GM19351 (cell line): ENCODE measurements at regions not wholly inside any gene's neighbourhood (a gene's known extent, or its start where the extent isn't known, plus 50 kb on each side); places are given as distances from the start of the nearest gene placed in this dataset.
"Not testable (repeated sequence)": the region's sequence is repeated elsewhere in the genome, so short reads cannot be mapped to it uniquely, and the experiment has no call there.

Source experiments
- ATAC-seq: cut with Tn5 transposase; IDR thresholded peaks from one replicate; pipeline ENCODE4 v1.9.1; 2021; ENCODE audit warnings: mild to moderate bottlenecking, moderate library complexity; ENCODE audit not compliant: unreplicated experiment

DNA sequence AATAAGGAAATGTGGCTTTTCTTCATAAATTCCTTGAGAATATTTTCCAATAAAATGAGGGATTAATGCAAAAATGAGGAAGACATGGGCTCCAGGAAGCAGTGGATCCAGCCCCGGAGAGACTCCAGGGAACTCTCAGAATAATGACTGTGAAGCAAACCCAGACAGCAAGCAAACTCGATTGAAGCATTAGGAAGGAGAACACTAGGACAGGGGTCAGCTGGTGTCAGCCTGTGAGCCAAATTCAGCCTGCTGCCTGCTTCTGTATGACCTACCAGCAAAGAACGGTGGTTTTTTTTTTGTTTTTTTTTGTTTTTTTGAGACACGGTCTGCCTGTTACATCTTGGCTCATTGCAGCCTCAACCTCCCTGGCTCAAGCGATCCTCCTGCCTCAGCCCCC lies 133.9 kb upstream of the FOXN2 start:
- no peak for ATAC-seq

DNA sequence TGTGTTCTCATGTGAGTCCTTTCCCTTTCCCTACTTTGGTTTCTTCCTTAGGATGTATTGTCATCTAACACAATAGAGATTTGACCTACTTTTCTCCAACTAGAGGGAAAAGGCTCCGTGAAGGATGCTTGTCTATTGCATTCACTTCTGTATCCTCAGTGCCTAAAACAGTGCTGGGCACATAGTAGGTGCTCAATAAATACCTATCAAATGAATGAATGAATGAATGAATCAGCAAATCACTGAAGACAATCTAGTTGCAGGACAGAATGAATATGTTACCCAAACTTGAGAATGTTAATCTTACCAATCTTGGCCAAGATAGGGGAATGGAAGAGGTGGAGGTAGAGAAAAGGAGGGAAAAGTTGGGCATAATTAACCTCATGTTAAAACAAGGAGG lies 131.2 kb upstream of the FOXN2 start:
- no peak for ATAC-seq

DNA sequence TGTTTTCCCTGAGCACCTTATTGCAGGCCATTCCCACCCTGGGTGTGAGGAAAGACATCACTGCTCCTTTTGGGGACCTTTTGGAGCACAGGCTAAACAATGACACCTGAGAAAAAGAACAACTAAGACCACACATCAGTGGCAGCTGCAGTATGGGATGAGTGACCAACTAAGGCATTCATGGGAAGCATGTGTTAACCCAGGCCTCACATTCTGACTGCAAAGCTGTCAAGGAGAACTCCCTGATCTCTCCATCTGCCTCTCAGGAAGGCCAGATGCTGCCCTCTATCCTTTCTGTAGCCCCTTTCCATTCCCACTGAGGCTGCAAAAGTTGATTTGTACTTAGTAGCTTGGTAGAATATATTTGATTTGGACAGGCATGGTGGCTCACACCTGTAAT lies 130.5 kb upstream of the FOXN2 start:
- ATAC-seq, result no peak

DNA sequence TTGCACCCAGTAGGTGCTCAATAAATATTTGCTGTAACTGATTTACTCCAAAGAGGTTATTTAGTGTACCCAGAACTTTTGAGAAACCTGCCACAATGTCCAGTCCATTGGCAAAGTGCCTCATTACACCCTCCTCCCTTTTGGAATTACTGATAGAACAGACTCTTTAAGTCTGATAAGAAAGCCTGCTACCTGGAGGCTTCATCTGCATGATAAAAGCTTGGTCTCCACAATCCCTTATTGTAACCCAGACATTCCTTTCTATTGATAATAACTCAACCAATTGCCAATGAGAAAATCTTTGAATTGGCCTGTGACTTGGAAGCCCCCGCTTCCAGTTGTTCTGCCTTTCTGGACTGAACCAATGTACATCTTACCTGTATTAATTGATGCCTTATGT lies 127.0 kb upstream of the FOXN2 start:
- no peak for ATAC-seq

DNA sequence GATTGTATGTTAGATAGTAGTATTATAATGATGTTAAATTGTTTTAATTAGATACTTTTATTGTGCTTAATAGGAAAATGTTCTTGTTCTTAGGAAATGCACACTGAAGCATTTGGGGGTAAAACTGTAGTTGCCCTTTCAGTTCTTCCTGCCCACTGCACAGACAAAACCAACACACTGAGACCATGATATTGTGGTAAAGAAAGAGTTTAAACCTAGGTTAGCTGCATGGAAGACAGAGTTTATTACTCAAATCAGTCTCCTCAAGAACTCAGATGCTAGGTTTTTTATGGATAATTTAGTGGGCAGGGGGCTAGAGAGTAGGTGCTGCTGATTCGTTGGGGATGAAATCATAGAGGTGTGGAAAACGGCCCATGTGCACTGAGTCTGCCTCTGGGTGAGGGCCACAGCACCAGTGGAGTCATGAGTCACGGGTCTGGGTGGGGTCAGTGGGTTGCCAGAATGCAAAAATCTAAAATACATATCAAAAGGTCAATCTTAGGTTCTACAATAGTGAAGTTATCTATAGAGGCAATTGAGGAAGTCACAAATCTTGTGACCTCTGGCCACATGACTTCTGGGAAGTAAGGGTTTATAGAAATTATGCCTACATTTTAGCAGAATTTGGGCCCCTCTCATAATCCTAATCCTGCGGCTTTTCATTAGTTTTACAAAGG lies 124.8 kb upstream of the FOXN2 start:
- ATAC-seq, result no peak

DNA sequence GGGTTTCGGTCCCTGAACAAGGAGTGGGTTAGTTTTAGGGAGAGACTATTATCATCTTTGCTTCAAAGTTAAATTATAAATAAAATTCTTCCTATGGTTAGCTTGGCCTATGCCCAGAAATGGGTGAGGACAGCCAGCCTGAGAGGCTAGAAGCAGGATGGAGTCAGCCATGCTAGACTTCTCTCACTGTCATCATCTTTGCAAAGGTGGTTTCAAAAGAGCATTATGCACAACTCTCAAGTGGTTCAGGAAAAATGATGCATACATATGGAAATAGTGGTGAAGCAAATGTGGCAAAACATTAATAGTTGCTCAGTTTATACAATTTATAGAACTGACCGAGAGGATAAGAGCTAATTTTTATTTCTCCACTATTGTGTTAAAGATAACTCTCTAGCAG lies 124.3 kb upstream of the FOXN2 start:
- ATAC-seq, result no peak

DNA sequence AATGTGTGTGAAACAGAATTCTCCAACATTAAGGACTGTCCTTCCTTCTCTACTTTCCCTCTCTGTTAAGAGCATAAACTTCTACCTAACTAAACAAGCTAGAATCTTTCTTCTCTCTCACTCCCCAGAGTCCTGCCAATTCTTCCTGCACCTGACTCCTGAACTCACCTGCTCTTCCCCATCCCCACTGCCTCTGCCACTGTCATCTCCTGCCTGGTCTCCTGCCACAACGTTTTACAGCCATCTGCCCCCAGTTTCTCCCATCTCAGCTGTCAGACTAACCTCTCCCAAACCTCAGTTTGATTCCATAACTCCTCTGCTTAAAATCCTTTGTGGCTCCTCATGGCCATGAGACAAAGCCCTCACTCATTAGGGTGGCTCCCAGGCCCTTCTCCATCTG lies 119.8 kb upstream of the FOXN2 start:
- ATAC-seq, result no peak

DNA sequence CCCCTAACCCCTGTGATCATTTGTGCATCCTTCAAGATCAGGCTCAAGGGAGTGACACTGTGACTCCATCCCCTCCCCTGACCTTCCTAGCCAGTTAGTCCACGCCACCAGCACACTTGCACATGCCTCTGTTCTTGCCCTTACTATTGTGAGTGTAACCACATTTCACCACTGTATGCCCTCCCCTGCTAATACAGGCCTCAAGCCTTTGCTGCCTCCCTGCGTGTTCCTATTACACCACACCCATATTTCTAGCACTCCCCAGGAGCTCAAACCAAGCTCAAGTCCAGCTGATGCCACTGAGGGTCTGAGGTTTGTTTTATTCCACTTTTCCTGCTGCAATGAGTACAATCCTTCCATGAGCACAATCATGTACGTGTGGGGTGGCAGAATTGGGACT lies 119.3 kb upstream of the FOXN2 start:
- ATAC-seq, result no peak

DNA sequence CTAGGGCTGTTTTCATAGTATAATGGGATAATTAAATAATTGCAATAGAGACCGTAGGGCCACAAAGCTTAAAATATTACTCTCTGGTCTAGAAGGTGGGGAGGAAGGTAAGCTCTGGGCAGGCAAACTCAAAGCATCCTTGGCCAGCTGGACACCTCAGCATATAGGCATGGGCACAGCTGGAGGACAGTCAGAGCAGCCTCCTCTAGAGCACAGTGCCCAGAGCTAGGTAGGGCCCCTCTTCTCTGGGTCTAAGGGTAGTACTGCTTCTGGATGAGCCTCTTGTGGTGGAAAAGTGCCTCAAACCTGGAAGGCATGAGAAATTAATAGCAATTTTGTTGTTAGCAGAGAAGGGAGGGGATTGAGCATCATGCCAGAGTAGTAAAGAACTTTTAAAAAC lies 116.9 kb upstream of the FOXN2 start:
- ATAC-seq, result no peak

DNA sequence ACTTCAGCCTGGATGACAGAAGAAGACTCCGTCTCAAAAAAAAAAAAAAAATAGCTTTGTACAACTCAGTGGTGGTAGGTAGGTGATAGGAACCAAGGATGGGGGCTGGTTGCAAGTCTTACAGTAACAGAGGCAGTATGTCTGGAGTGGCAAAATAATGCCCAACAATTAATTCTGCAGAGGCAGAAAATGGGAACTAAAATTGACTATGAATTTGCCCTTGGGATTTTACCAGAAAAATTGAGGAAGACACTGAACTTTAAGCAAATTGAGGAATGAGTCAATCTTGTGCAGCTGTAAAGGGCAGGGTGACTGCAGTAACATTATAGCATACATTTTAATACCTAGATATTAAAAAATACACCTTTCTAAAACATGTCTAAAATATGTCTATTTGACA lies 116.1 kb upstream of the FOXN2 start:
- no peak for ATAC-seq

DNA sequence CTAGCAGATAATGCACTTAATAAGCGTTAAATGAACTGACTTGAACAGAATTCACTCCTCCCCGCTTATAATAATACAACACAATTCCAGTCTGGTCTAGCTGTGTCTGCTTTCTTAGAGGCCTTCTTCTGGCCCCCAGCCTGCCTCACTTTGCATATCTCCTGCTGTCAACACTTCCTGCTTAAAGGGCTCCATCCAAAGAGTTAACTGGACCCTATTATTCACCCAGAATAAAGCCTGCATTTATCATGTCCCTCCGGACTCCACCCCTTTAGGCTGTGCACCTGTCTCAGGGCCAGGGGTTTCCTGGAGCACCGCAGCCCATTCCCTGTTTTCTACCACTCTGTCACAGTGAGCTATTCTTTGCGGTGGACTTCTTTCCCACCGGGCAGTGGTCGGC lies 115.4 kb upstream of the FOXN2 start:
- no peak for ATAC-seq

DNA sequence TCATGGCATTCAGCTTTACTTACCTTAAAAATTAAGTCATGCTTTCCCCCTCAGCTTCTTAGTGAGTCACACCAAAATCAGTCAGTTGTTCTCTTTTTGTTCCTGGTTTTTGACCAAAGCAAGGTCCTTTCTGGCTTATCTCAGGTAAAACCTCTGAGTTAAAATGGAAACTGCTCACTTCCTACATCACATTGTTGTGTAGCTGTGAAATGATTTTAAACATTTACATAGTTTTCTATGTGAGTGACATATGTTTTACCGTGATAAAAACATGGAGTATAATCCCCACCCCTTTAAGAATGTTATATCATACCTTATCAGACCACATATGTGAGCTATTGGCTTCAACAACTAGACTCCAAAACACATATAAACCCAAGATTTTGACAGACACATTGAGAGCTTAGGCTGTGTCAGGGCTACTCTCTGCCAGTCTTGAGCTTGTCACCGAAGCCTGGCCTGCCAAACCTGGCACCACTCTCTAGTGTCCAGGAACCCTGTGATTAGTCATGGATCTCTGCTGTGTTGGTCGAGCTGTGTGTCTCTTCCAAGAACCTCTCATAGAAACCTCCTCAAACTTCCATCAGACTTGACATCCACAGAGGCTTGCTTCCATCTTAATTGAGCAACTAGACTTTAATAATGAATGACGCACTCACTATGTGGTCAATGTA lies 113.7 kb upstream of the FOXN2 start:
- peak; percentile 72 for ATAC-seq

DNA sequence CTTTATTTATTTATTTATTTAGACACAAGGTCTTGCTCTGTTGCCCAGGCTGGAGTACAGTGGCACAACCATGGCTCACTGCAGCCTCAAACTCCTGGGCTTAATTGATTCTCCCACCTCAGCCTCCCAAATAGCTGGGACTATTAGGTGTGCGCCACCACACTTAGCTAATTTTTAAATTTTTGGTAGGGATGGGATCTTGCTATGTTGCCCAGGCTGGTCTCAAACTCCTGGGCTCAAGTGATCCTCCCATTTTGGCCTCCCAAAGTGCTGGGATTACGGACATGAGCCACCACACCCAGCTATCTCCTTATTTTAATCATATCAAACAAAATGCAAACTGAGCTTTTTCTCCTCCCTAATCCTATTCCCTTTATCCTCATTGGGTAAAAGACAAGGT lies 113.0 kb upstream of the FOXN2 start:
- ATAC-seq, result not testable (repeated sequence)

DNA sequence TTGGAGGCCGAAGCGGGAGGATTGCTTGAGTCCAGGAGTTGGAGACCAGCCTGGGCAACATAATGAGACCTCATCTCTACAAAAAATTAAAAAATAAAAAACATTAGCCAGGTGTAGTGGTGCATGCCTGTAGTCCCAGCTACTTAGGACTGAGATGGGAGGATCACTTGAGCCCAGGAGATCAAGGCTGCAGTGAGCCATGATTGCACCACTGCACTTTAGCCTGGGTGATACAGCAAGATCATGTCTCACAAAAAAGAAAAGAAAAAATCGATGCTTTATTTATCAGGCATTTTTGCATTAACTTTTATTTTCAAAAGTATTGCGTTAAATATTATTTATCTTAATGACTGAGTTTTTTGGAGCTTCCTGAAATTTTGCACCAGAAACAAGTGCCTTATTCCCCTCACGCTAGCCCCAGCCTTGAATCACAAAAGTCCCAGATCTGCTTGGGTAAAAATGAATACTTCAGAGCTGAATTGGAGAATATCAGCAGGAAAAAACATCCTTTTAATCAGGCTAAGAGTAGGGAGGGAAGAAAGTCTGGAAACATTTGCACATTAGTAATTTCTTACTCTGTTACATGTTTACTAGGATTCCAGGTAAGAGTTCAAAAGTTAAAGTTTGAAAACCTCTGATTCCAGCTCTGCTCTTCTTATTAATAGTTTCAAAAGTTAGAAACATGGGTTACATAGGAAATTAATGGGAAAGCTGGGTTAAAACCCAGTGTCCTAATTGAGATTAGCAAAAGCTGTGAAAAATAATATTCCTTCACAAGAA lies 111.4 kb upstream of the FOXN2 start:
- no peak for ATAC-seq

DNA sequence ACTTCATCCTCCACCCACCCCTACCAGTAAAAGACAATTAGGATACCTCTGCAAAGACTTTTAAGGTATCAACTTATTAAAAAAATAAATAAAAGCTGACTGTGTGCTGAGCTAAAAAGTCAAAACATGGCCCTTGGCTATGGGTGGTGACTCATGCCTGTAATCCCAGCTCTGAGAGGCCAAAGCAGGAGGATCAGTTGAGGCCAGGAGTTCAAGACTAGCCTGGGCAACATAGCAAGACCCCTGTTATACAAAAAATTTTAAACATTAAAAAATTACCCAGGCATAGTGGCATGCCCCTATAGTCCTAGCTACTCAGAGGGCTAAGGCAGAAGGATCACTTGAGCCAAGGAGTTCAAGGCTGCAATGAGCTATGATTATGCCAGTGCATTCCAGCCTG lies 110.8 kb upstream of the FOXN2 start:
- ATAC-seq, result no peak

DNA sequence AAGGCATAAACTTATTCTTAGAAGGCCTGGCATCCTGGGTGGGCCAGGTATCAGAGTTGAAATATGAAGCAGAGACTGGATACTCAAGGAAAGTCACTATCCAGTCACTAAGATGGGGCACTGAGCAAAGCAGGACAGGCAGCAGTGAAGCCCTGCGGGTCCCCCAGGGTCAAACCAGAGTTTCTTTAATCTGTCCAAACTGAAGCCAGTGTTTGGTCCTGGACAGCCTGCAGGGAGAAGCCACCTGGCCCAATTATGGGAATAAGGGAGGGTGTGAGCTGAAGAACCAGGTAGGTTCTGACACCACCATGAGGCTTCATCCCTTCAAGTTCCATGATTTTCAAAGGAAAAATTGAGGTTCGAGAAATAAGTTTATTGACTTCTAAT lies 109.7 kb upstream of the FOXN2 start:
- ATAC-seq, result no peak

DNA sequence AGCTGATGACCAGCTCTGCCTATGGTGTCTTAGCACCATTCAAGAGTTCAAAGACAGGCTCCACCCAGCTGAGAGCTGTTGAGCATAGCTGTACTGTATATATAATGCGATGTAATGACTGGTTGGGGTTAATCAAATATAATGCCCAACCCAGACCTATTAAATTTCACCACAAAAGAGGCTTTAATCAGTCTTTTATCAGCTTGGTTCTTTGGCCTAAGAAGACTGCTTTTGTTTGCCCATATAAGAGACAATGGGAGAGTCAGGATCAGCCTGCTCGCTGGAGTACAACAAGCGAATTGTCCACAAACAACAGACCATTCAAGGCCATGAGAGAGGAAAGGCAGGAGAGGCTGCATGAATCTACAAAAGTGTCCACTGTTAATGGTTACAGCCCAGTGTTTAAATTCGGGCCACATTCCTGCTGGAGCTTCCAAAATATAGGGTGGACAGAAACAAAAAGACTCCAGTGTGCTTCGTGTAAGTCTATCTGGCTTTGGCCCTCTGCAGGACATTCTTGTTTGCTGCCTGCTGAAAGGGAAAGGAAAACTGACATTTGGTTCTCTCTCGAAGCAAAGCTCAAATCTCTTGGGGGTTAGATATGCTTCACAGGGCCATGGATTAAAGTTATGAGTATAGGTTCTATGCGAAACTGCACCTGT lies 109.2 kb upstream of the FOXN2 start:
- ATAC-seq, result peak; percentile 38

DNA sequence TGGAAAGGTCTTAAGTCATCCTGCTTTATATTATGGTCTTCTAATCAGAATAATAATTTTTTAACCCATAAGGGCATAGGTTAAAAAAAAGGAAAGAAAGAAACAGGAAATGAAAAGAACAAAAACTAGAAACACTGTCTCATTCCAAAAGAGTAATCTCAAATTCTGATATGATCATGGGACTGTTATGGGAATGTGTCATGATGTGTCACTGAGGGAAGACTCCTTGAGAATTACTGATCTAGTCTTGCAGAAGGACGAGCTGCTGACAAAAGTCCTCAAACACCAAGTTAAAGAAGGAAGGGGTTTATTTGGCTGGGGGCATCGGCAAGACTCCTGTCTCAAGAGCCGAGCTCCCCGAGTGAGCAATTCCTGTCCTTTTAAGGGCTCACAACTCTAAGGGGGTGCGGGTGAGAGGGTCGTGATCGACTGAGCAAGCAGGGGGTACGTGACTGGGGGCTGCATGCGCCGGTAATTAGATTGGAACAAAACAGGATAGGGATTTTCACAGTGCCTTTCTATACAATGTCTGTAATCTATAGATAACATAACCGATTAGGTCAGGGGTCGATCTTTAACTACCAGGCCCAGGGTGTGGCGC lies 108.3 kb upstream of the FOXN2 start:
- not testable (repeated sequence) for ATAC-seq

DNA sequence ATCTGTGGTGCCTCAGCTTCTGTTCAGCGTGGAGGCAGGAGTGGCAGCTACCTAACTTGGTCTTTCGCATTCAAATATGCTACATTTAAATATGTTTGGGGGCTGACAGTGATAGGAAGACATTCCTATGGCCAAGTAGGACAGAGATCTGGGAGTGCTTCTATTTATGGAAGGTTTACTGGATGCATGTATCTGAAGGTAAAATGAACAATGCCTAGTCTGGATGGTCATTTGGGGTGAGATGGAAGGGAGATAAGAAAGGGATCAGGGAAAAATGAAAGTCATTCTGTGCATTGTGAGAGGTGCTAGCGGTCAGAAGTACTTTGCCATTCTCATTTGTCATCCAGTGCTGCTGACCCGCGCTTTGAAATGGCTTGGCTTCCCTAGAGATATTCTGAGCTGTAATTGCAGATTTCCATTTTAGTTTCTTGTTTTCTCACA lies 107.3 kb upstream of the FOXN2 start:
- ATAC-seq, result no peak

DNA sequence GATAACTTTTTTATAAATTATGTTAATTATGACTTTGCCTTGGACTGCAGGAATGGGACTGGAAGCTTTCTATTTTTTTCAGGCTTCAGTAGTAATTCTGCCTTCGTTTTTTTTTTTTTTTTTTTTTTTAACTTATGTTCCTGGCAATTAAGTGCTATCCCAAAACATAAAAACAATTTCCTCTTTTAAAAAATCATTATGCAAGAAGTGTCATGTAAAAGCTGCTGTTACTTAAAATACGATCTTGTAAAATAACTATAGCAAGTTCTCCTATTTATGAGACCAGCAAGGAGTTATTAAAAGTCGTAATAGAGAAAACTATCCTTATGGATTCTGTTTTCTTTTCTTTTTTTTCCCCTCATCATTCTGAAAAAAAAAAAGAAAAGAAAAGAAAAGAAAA lies 106.6 kb upstream of the FOXN2 start:
- no peak for ATAC-seq

DNA sequence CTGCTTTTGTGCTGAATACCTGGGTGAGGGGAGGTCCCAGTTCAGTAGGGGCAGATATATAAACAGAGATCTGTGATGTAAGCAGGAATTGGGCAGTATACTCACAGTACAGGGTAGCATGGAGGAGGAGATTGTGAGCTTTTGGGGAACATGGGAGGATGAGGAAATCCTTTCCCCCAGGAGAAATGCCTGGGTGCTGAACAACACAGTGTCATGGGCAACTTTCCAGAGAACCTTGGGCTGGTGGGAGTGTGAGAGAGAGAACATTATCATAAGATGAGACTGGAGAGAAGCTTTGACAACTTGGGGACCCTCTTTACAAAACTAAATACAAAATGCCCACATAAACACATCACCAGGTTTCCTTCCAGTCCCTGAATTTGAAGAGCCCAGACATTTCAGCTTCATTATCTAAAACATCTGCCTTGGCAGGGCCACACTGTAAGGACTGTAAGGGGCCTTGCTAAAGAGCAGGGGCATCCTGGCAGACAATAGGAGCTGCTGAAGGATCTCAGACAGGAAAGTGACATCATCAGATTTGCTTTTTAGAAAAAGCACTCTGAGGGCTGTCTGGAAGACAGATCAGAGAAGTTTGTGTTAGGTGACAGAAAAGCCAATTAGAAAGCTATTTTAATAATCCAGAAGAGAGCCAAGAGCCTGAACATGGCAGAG lies 105.1 kb upstream of the FOXN2 start:
- no peak for ATAC-seq
